H9 (cell line): ENCODE measurements at regions not wholly inside any gene's neighbourhood (a gene's known extent, or its start where the extent isn't known, plus 50 kb on each side); places are given as distances from the start of the nearest gene placed in this dataset.
"Not testable (repeated sequence)": the region's sequence is repeated elsewhere in the genome, so short reads cannot be mapped to it uniquely, and the experiment has no call there.

ENCODE experiments used
- DNase-seq: peaks from one replicate; pipeline ENCODE4 v3.0.0-alpha.2; 2017
- H2AFZ ChIP-seq: one replicate; pipeline ENCODE4 v1.6.1; 2013; ENCODE audit warnings: mild to moderate bottlenecking, low read length, control low read depth, moderate library complexity
- H2AK5ac ChIP-seq: 2 replicates; pipeline ENCODE4 v1.6.1; 2013; ENCODE audit warnings: low read length, control low read depth, mixed read lengths; ENCODE audit not compliant: insufficient read length
- H2BK120ac ChIP-seq: one replicate; pipeline ENCODE4 v1.6.1; 2013; ENCODE audit warnings: low read depth, mild to moderate bottlenecking, low read length, control low read depth, inconsistent platforms; ENCODE audit not compliant: poor library complexity, severe bottlenecking
- H2BK12ac ChIP-seq: 2 replicates; pipeline ENCODE4 v1.6.1; 2013; ENCODE audit warnings: low read length, control low read depth, mixed read lengths, low read depth; ENCODE audit not compliant: insufficient read length
- H2BK15ac ChIP-seq: 2 replicates; pipeline ENCODE4 v1.6.1; 2013; ENCODE audit warnings: low read depth, low read length, control low read depth
- H2BK20ac ChIP-seq: one replicate; pipeline ENCODE4 v1.6.1; 2013; ENCODE audit warnings: low read depth, mild to moderate bottlenecking, low read length, control low read depth, inconsistent platforms; ENCODE audit not compliant: poor library complexity, severe bottlenecking
- H2BK5ac ChIP-seq: 2 replicates; pipeline ENCODE4 v1.6.1; 2013; ENCODE audit warnings: low read length, control low read depth, mixed read lengths; ENCODE audit not compliant: insufficient read length
- H3K14ac ChIP-seq: 2 replicates; pipeline ENCODE4 v1.6.1; 2013; ENCODE audit warnings: low read length, control low read depth; ENCODE audit not compliant: insufficient read depth
- H3K18ac ChIP-seq: 2 replicates; pipeline ENCODE4 v1.6.1; 2013; ENCODE audit warnings: low read depth, mild to moderate bottlenecking, mixed read lengths, low read length, control low read depth; ENCODE audit not compliant: insufficient read length
- H3K23ac ChIP-seq: 2 replicates; pipeline ENCODE4 v1.6.1; 2013; ENCODE audit warnings: low read length, control low read depth, mixed read lengths, low read depth; ENCODE audit not compliant: insufficient read length
- H3K23me2 ChIP-seq: 2 replicates; pipeline ENCODE4 v1.6.1; 2013; ENCODE audit warnings: low read depth, mild to moderate bottlenecking, mixed read lengths, low read length, control low read depth; ENCODE audit not compliant: insufficient read length, poor library complexity, severe bottlenecking
- H3K27ac ChIP-seq: 2 replicates; pipeline ENCODE4 v1.5.1; 2013; ENCODE audit warnings: low read length, control low read depth, mixed read lengths, low read depth; ENCODE audit not compliant: insufficient read length
- H3K27me3 ChIP-seq: 2 replicates; pipeline ENCODE4 v1.6.1; 2013; ENCODE audit warnings: low read length, control low read depth, inconsistent platforms; ENCODE audit not compliant: insufficient read depth
- H3K4ac ChIP-seq: 2 replicates; pipeline ENCODE4 v1.6.1; 2013; ENCODE audit warnings: low read depth, mild to moderate bottlenecking, control low read depth, inconsistent platforms, low read length, moderate library complexity
- H3K4me1 ChIP-seq: 2 replicates; pipeline ENCODE4 v1.6.1; 2013; ENCODE audit warnings: low read length, control low read depth, inconsistent platforms; ENCODE audit not compliant: insufficient read depth
- H3K4me2 ChIP-seq: 2 replicates; pipeline ENCODE4 v1.6.1; 2013; ENCODE audit warnings: low read length, control low read depth, mixed read lengths; ENCODE audit not compliant: insufficient read length, insufficient read depth
- H3K56ac ChIP-seq: 2 replicates; pipeline ENCODE4 v1.6.1; 2013; ENCODE audit warnings: low read depth, mild to moderate bottlenecking, mixed read lengths, low read length, control low read depth; ENCODE audit not compliant: insufficient read length
- H3K79me1 ChIP-seq: 2 replicates; pipeline ENCODE4 v1.6.1; 2013; ENCODE audit warnings: low read depth, mild to moderate bottlenecking, moderate library complexity, low read length, control low read depth, inconsistent platforms; ENCODE audit not compliant: insufficient read depth, poor library complexity, severe bottlenecking
- H3K79me2 ChIP-seq: 2 replicates; pipeline ENCODE4 v1.6.1; 2013; ENCODE audit warnings: low read length, control low read depth, inconsistent platforms; ENCODE audit not compliant: insufficient read depth
- H3K9ac ChIP-seq: 2 replicates; pipeline ENCODE4 v1.6.1; 2013; ENCODE audit warnings: low read length, control low read depth, mixed read lengths; ENCODE audit not compliant: insufficient read length; ENCODE audit errors: extremely low read depth
- H3K9me3 ChIP-seq: one replicate; pipeline ENCODE4 v1.6.1; 2013; ENCODE audit warnings: low read depth, low read length, inconsistent platforms; ENCODE audit not compliant: control insufficient read depth
- H3T11ph ChIP-seq: one replicate; pipeline ENCODE4 v1.6.1; 2013; ENCODE audit warnings: mild to moderate bottlenecking, low read length, control low read depth, inconsistent platforms
- H4K20me1 ChIP-seq: one replicate; pipeline ENCODE4 v1.6.1; 2013; ENCODE audit not compliant: control insufficient read depth, insufficient read length, insufficient read depth
- H4K5ac ChIP-seq: 2 replicates; pipeline ENCODE4 v1.6.1; 2013; ENCODE audit warnings: low read depth, mild to moderate bottlenecking, mixed read lengths, low read length, control low read depth; ENCODE audit not compliant: insufficient read length
- H4K8ac ChIP-seq: replicated peaks from 2 replicates; pipeline ENCODE4 v1.6.1; 2013; ENCODE audit warnings: low read length, control low read depth, mixed read lengths, low read depth; ENCODE audit not compliant: insufficient read length
- H4K91ac ChIP-seq: 2 replicates; pipeline ENCODE4 v1.6.1; 2013; ENCODE audit warnings: low read depth, mild to moderate bottlenecking, moderate library complexity, mixed read lengths, low read length, control low read depth; ENCODE audit not compliant: insufficient read length
- H3K27ac Mint-ChIP-seq, 3 experiments: 2 replicates in 2 of 3; 3 replicates in 1 of 3; pipeline ENCODE4 v1.8.0; 2020 to 2021; ENCODE audit warnings: mixed read lengths in 3 of 3, mild to moderate bottlenecking in 1 of 3, moderate library complexity in 1 of 3
- H3K27me3 Mint-ChIP-seq: 2 replicates; pipeline ENCODE4 v1.8.0; 2021; ENCODE audit warnings: low read depth, mild to moderate bottlenecking, moderate library complexity, mixed read lengths
- H3K36me3 Mint-ChIP-seq, 3 experiments: 2 replicates in 2 of 3; 3 replicates in 1 of 3; pipeline ENCODE4 v1.8.0; 2020 to 2021; ENCODE audit warnings: low read depth in 3 of 3, mixed read lengths in 3 of 3; ENCODE audit not compliant: insufficient read depth in 1 of 3
- H3K4me1 Mint-ChIP-seq, 2 experiments: 2 replicates each; pipeline ENCODE4 v1.8.0; 2020; ENCODE audit warnings: mixed read lengths in 2 of 2
- H3K4me3 Mint-ChIP-seq, 2 experiments: 2 replicates in 1 of 2; 3 replicates in 1 of 2; pipeline ENCODE4 v1.8.0; 2020 to 2021; ENCODE audit warnings: mild to moderate bottlenecking in 2 of 2, mixed read lengths in 2 of 2, moderate library complexity in 1 of 2
- H3K9me3 Mint-ChIP-seq, 2 experiments: 2 replicates in 1 of 2; 3 replicates in 1 of 2; pipeline ENCODE4 v1.8.0; 2020; ENCODE audit warnings: mild to moderate bottlenecking in 2 of 2, mixed read lengths in 2 of 2, moderate library complexity in 1 of 2
- WGBS: extraction: QIAGEN DNeasy Blood & Tissue Kit; methylation state at CpG from one replicate; pipeline ENCODE4 v1.1.7; 2013; ENCODE audit warnings: missing lambda C conversion rate, low lambda C conversion rate, mixed read lengths; ENCODE audit not compliant: insufficient read length; ENCODE audit errors: extremely low coverage; 5-methylcytosine and 5-hydroxymethylcytosine counted together

- H3K4me1 Mint-ChIP-seq, H2BK12ac ChIP-seq, H3K4me1 ChIP-seq, H3T11ph ChIP-seq, H3K27me3 Mint-ChIP-seq, H3K23me2 ChIP-seq, H3K4me3 Mint-ChIP-seq, H4K91ac ChIP-seq, H2BK5ac ChIP-seq, H3K4me2 ChIP-seq, H3K27ac Mint-ChIP-seq, H3K9me3 ChIP-seq, H2AK5ac ChIP-seq, H3K23ac ChIP-seq, H3K27me3 ChIP-seq, DNase-seq, H2BK15ac ChIP-seq, H4K8ac ChIP-seq, H3K79me2 ChIP-seq, H3K9ac ChIP-seq, H3K18ac ChIP-seq, H2BK20ac ChIP-seq, H3K79me1 ChIP-seq, H3K56ac ChIP-seq, H3K4ac ChIP-seq, H2AFZ ChIP-seq, H4K20me1 ChIP-seq, H4K5ac ChIP-seq, H3K14ac ChIP-seq, H2BK120ac ChIP-seq, H3K27ac ChIP-seq: not testable (repeated sequence)
- Mint-ChIP-seq H3K9me3 (peaks cover 73 to 74% of the 10 kb centered on the region in 2 experiments), H3K36me3 (peaks cover 4 to 22% (median 6%) of the 10 kb centered on the region in 3 experiments; a peak in 6 of 7 replicates)
- no CpG with 5 or more reads among the region's 22 CpGs for WGBS
Measured at GRCh38 chr10:42138023-42138422, 500.3 kb downstream of the ZNF33B start.
